HEK293 (cell line): ENCODE measurements at regions not wholly inside any gene's neighbourhood (a gene's known extent, or its start where the extent isn't known, plus 50 kb on each side); places are given as distances from the start of the nearest gene placed in this dataset.

Experiments used
- CTCF ChIP-seq: fragments of 450-650 bp; formaldehyde crosslinking; IDR thresholded peaks from 2 replicates; pipeline ENCODE4 v1.5.1; 2016; ENCODE audit warnings: missing biosample characterization, missing genetic modification characterization
- KLF7 ChIP-seq: fragments of 450-650 bp; formaldehyde crosslinking; IDR thresholded peaks from 2 replicates; pipeline ENCODE4 v1.5.1; 2016; ENCODE audit warnings: missing biosample characterization, missing genetic modification characterization, borderline replicate concordance
- YY1 ChIP-seq: fragments of 450-650 bp; formaldehyde crosslinking; IDR thresholded peaks from 2 replicates; pipeline ENCODE4 v1.5.1; 2018; ENCODE audit warnings: missing biosample characterization, missing genetic modification characterization
- ZBTB21 ChIP-seq: fragments of 450-650 bp; formaldehyde crosslinking; IDR thresholded peaks from 2 replicates; pipeline ENCODE4 v1.5.1; 2017; ENCODE audit warnings: missing biosample characterization, missing genetic modification characterization
- ZNF121 ChIP-seq: fragments of 450-650 bp; formaldehyde crosslinking; IDR thresholded peaks from 2 replicates; pipeline ENCODE4 v1.5.1; 2016; ENCODE audit warnings: missing biosample characterization, missing genetic modification characterization
- ZNF133 ChIP-seq: fragments of 450-650 bp; formaldehyde crosslinking; IDR thresholded peaks from 2 replicates; pipeline ENCODE4 v1.5.1; 2016; ENCODE audit warnings: missing biosample characterization, missing genetic modification characterization
- ZNF155 ChIP-seq: fragments of 450-650 bp; formaldehyde crosslinking; IDR thresholded peaks from 2 replicates; pipeline ENCODE4 v1.5.1; 2016; ENCODE audit warnings: missing biosample characterization, missing genetic modification characterization
- ZNF24 ChIP-seq: fragments of 450-650 bp; formaldehyde crosslinking; IDR thresholded peaks from 2 replicates; pipeline ENCODE4 v1.5.1; 2016; ENCODE audit warnings: missing biosample characterization, missing genetic modification characterization
- ZNF274 ChIP-seq, 2 experiments: fragments of 200-500 bp in 1 of 2; fragments of 450-650 bp in 1 of 2; sonication (Bioruptor generic) in 1 of 2; formaldehyde crosslinking in 1 of 2; IDR thresholded peaks; 2 replicates each; pipeline versions ENCODE4 v1.5.1 to v1.6.1; 2014 to 2016; ENCODE audit warnings: borderline replicate concordance in 1 of 2, inconsistent platforms in 1 of 2, low read length in 1 of 2, missing biosample characterization in 1 of 2, missing genetic modification characterization in 1 of 2
- ZNF398 ChIP-seq: fragments of 450-650 bp; formaldehyde crosslinking; IDR thresholded peaks from 2 replicates; pipeline ENCODE4 v1.5.1; 2017; ENCODE audit warnings: missing biosample characterization, missing genetic modification characterization
- ZNF404 ChIP-seq: fragments of 450-650 bp; formaldehyde crosslinking; IDR thresholded peaks from 2 replicates; pipeline ENCODE4 v1.5.1; 2017; ENCODE audit warnings: missing biosample characterization, missing genetic modification characterization
- ZNF510 ChIP-seq: fragments of 450-650 bp; formaldehyde crosslinking; IDR thresholded peaks from 2 replicates; pipeline ENCODE4 v1.5.1; 2018; ENCODE audit warnings: mild to moderate bottlenecking, missing genetic modification characterization, missing biosample characterization; ENCODE audit not compliant: insufficient replicate concordance
- ZNF629 ChIP-seq: fragments of 450-650 bp; formaldehyde crosslinking; IDR thresholded peaks from 2 replicates; pipeline ENCODE4 v1.5.1; 2017; ENCODE audit warnings: missing biosample characterization, missing genetic modification characterization

DNA sequence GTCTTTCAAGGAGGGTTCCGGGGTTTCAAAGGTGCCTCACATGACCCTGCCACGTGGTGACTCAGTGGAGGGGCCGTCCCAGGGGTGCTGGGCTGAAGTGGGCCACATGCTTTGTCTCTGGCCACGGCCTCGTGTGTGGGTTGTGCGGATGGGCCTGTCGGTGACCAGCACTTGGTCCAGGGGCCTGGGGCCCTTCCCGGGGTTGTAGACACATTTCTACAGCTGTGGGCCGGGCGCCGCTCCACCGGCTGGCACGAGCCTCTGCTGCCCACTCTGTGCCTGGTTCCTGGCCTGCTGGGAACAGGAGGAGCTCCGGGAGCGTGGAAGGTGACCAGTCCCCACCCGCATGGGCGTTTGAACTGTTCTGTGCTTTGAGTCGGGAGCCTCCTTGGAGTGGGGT, 75.4 kb upstream of the TTC34 start:
- TF ChIP-seq ZNF24 (tag by site-specific recombination) (no peak), ZNF510 (tag by site-specific recombination) (no peak), KLF7 (tag by site-specific recombination) (no peak), CTCF (tag by site-specific recombination) (no peak), ZNF274 (IDR thresholded peaks at IDR 0.05; ENCODE audit: low read length) (no peak), ZNF274 (tag by site-specific recombination; IDR thresholded peaks at IDR 0.05; ENCODE audit: borderline replicate concordance) (no peak), ZNF133 (tag by site-specific recombination) (no peak), YY1 (tag by site-specific recombination) (no peak), ZNF121 (tag by site-specific recombination) (no peak), ZNF404 (no peak), ZNF155 (tag by site-specific recombination) (no peak), ZBTB21 (no peak), ZNF398 (tag by site-specific recombination) (no peak), ZNF629 (tag by site-specific recombination) (no peak)
